ENCODE measurements at regions not wholly inside any gene's neighbourhood (a gene's known extent, or its start where the extent isn't known, plus 50 kb on each side); places are given as distances from the start of the nearest gene placed in this dataset.

DNA sequence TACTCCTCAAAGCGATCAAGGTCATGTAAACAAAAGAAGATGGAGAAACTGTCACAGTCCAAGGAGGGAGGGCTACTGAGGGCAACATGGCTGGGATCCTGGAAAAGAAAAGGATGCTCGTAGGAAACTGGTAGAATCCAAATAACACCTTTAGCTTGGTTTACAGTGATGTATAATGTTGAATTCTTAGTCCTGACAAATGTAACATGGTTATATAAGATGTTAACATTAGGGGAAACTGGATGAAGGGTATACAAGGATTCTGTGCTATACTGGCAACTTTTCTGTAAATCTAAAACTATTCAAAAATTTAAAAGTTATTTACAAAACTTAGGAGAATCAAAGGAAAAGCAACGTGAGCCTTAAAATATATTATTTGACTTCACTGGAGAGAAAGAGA lies 257.0 kb downstream of the TTC32 start:
- Histone ChIP-seq H3K4me1 (ENCODE audit: insufficient read depth, low read length) (peaks cover 15% of the 10 kb centered on the region), H3K4me3 (ENCODE audit: insufficient read depth, low read length) (no peak overlapping the region), H3K79me2 (ENCODE audit: insufficient read depth, low read length) (no peaks in the 10 kb centered on the region), H3K27ac (ENCODE audit: low read depth, low read length) (no peak overlapping the region), H3K9me3 (ENCODE audit: low read depth, low read length) (no peaks in the 10 kb centered on the region), H3K27me3 (ENCODE audit: insufficient read depth, low read length) (no peaks in the 10 kb centered on the region), H3K36me3 (ENCODE audit: insufficient read depth, low read length) (no peaks in the 10 kb centered on the region), H4K20me1 (ENCODE audit: insufficient read depth, low read length) (no peaks in the 10 kb centered on the region), H2AFZ (ENCODE audit: low read length) (no peak overlapping the region), H3K4me2 (ENCODE audit: insufficient read depth, low read length) (no peak overlapping the region)
- DNase-seq (ENCODE audit: insufficient read length, low spot score, missing footprints) = no peak
- TF ChIP-seq, protein P1, sequence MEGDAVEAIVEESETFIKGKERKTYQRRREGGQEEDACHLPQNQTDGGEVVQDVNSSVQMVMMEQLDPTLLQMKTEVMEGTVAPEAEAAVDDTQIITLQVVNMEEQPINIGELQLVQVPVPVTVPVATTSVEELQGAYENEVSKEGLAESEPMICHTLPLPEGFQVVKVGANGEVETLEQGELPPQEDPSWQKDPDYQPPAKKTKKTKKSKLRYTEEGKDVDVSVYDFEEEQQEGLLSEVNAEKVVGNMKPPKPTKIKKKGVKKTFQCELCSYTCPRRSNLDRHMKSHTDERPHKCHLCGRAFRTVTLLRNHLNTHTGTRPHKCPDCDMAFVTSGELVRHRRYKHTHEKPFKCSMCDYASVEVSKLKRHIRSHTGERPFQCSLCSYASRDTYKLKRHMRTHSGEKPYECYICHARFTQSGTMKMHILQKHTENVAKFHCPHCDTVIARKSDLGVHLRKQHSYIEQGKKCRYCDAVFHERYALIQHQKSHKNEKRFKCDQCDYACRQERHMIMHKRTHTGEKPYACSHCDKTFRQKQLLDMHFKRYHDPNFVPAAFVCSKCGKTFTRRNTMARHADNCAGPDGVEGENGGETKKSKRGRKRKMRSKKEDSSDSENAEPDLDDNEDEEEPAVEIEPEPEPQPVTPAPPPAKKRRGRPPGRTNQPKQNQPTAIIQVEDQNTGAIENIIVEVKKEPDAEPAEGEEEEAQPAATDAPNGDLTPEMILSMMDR (IDR thresholded peaks at IDR 0.05; ENCODE audit: extremely low read depth, low read depth, low read length) = no peak

DNA sequence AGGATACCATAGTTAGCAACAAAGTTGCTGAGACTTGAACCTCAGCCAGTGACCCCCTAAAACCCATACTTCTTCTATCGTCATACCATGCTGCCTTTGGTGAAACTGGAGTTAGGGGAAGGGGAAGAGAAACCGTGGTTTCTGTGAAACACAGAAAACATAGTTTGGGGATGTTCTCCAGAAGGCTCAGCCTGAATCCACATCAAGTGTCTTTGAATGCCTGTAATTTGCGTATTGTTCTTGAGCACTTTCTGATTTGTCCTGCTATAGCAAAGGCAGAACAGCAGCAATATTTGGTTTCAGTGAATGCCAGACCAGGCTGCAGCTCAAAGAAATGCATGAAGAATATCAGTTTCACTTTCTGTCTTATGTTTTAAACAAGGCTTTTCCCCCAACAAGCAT lies 258.7 kb downstream of the TTC32 start:
- H3K36me3 ChIP-seq (ENCODE audit: insufficient read depth, low read length) = no peaks in the 10 kb centered on the region
- no peak for DNase-seq (ENCODE audit: insufficient read length, low spot score, missing footprints)
- TF ChIP-seq, protein P1 (IDR thresholded peaks at IDR 0.05; ENCODE audit: extremely low read depth, low read depth, low read length) = no peak

DNA sequence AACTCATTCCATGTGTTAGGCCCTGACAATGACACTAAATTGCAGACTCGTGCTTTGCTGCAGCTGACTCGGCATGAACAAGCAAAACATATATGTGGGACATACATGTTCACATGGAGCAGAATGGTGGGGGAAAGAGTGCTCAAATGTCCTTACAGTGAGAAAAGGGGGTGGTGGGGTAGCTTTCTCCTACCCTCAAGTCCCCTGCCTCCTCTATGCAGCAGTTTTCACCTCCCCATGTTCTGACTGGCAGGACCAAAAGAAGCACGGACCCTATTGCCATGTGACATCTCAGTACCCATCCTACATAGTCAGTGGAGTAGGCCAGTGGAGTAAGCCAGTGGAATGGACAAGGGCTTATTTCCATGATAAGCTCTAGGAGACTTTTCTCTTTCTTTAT lies 259.3 kb downstream of the TTC32 start:
- Histone ChIP-seq H4K20me1 (ENCODE audit: insufficient read depth, low read length) (no peaks in the 10 kb centered on the region), H3K36me3 (ENCODE audit: insufficient read depth, low read length) (no peaks in the 10 kb centered on the region), H3K27ac (ENCODE audit: low read depth, low read length) (no peak overlapping the region), H3K9me3 (ENCODE audit: low read depth, low read length) (no peaks in the 10 kb centered on the region), H3K4me1 (ENCODE audit: insufficient read depth, low read length) (no peaks in the 10 kb centered on the region), H3K4me3 (ENCODE audit: insufficient read depth, low read length) (no peak overlapping the region), H3K4me2 (ENCODE audit: insufficient read depth, low read length) (no peak overlapping the region), H3K79me2 (ENCODE audit: insufficient read depth, low read length) (no peaks in the 10 kb centered on the region), H2AFZ (ENCODE audit: low read length) (no peak overlapping the region), H3K27me3 (ENCODE audit: insufficient read depth, low read length) (no peaks in the 10 kb centered on the region)
- no peak for DNase-seq (ENCODE audit: insufficient read length, low spot score, missing footprints)
- TF ChIP-seq, protein P1 (IDR thresholded peaks at IDR 0.05; ENCODE audit: extremely low read depth, low read depth, low read length) = no peak

More for the DNA sequence above, 258.7 kb downstream of the TTC32 start:
- Histone ChIP-seq H3K4me3 (ENCODE audit: insufficient read depth, low read length) (peak overlapping the region; percentile 15), H3K27me3 (ENCODE audit: insufficient read depth, low read length) (no peaks in the 10 kb centered on the region), H3K27ac (ENCODE audit: low read depth, low read length) (no peak overlapping the region), H3K79me2 (ENCODE audit: insufficient read depth, low read length) (no peaks in the 10 kb centered on the region), H4K20me1 (ENCODE audit: insufficient read depth, low read length) (no peaks in the 10 kb centered on the region), H3K4me1 (ENCODE audit: insufficient read depth, low read length) (no peaks in the 10 kb centered on the region), H2AFZ (ENCODE audit: low read length) (peak overlapping the region; percentile 69), H3K9me3 (ENCODE audit: low read depth, low read length) (no peaks in the 10 kb centered on the region), H3K4me2 (ENCODE audit: insufficient read depth, low read length) (peak overlapping the region; percentile 28)

DNA sequence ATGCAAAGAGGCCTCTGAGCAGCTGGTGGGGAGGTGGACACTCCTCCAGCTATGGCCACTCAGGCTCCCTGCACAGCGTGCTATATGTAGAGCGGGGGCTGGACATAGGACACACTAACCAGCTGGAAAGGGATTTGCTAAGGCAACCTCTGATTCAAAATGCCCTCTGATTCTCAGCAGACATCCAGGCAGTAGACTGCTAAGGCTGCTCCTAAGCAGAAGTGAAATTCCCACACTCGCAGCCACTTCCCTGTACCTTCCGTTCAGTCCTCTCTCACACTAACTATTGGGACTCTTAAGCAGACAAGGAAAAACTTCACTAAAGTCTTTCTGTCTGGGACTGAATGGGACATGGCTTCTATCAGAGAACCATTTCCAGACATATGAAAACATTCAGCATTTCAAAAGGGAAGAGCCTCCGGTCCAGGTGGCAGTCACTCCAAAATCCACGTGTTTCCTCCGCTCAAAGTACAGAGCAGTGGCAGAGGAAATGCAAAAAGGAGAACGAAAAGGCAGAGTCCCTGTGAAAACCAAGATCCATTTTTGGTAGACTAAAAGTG lies 265.8 kb downstream of the TTC32 start:
- TF ChIP-seq, protein P1 (IDR thresholded peaks at IDR 0.05; ENCODE audit: extremely low read depth, low read depth, low read length) = no peak
- H3K4me3 ChIP-seq (ENCODE audit: insufficient read depth, low read length) = no peak overlapping the region
- no peak overlapping the region for H3K4me2 ChIP-seq (ENCODE audit: insufficient read depth, low read length)
- H4K20me1 ChIP-seq (ENCODE audit: insufficient read depth, low read length) = no peaks in the 10 kb centered on the region
- no peaks in the 10 kb centered on the region for H3K9me3 ChIP-seq (ENCODE audit: low read depth, low read length)
- no peaks in the 10 kb centered on the region for H3K79me2 ChIP-seq (ENCODE audit: insufficient read depth, low read length)
- DNase-seq (ENCODE audit: insufficient read length, low spot score, missing footprints) = no peak
- H3K36me3 ChIP-seq (ENCODE audit: insufficient read depth, low read length) = no peaks in the 10 kb centered on the region
- no peaks in the 10 kb centered on the region for H3K27me3 ChIP-seq (ENCODE audit: insufficient read depth, low read length)
- H2AFZ ChIP-seq (ENCODE audit: low read length) = no peak overlapping the region
- no peak overlapping the region for H3K27ac ChIP-seq (ENCODE audit: low read depth, low read length)
- H3K4me1 ChIP-seq (ENCODE audit: insufficient read depth, low read length) = no peaks in the 10 kb centered on the region
